Endothelial cell of umbilical vein (primary cell): ENCODE measurements at regions not wholly inside any gene's neighbourhood (a gene's known extent, or its start where the extent isn't known, plus 50 kb on each side); places are given as distances from the start of the nearest gene placed in this dataset.

Experiments used
- BruUV-seq: library from RNA; stranded (reverse); fragments of 400-500 nt; replicated peaks from 2 replicates; lab custom pipeline; 2021; lab: Mats Ljungman, UMichigan
- CTCF ChIA-PET: fragments of 300-600, 350-600 bp; sonication (Branson Sonifier 250); formaldehyde crosslinking; loops from one replicate; lab custom pipeline; 2021; ENCODE audit warnings: antibody characterized with exemption, inconsistent platforms; lab: Charles Lee
- POLR2A ChIA-PET: fragments of 300-600, 350-600 bp; sonication (Branson Sonifier 250); formaldehyde crosslinking; loops from one replicate; lab custom pipeline; 2021; ENCODE audit warnings: antibody characterized with exemption, inconsistent platforms; lab: Charles Lee
- DNase-seq: peaks from one replicate; pipeline ENCODE4 v3.0.0-alpha.2; 2011; ENCODE audit warnings: low read depth, low spot score
- FAIRE-seq: peaks from 2 replicates; lab custom pipeline; 2011; peaks lifted over from hg19 to GRCh38; lab: Jason Lieb, UNC
- H2AFZ ChIP-seq: 2 replicates; pipeline ENCODE4 v1.6.0; 2012; ENCODE audit warnings: low read depth, low read length, control low read depth, inconsistent platforms
- H3K27ac ChIP-seq: 2 replicates; pipeline ENCODE4 v1.5.1; 2011; ENCODE audit warnings: low read depth, mild to moderate bottlenecking, control low read depth, low read length, moderate library complexity; ENCODE audit not compliant: insufficient read depth
- H3K27me3 ChIP-seq, 2 experiments: 2 replicates each; pipeline versions ENCODE4 v1.6.0 to v1.6.1; 2011; ENCODE audit warnings: low read length in 2 of 2, mixed read lengths in 1 of 2; ENCODE audit not compliant: control insufficient read depth in 2 of 2, insufficient read depth in 2 of 2
- H3K36me3 ChIP-seq, 2 experiments: 2 replicates in 1 of 2; 3 replicates in 1 of 2; pipeline ENCODE4 v1.5.1; 2011; ENCODE audit warnings: low read length in 2 of 2, mild to moderate bottlenecking in 1 of 2, moderate library complexity in 1 of 2; ENCODE audit not compliant: control insufficient read depth in 2 of 2, insufficient read depth in 2 of 2; ENCODE audit errors: extremely low read depth in 1 of 2
- H3K4me1 ChIP-seq: 3 replicates; pipeline ENCODE4 v1.5.1; 2011; ENCODE audit warnings: mild to moderate bottlenecking, low read length; ENCODE audit not compliant: control insufficient read depth, insufficient read depth; ENCODE audit errors: extremely low read depth
- H3K4me2 ChIP-seq: 2 replicates; pipeline ENCODE4 v1.6.1; 2011; ENCODE audit warnings: low read length, control low read depth, mixed read lengths; ENCODE audit not compliant: insufficient read depth
- H3K4me3 ChIP-seq, 3 experiments: fragments of 200-600 bp in 1 of 3; sonication (generic), shearing (Covaris generic) in 1 of 3; replicated peaks in 1 of 3; 2 replicates each; pipeline ENCODE4 v1.5.1; 2011 to 2016; ENCODE audit warnings: control low read depth in 3 of 3, low read length in 3 of 3, mild to moderate bottlenecking in 2 of 3, inconsistent platforms in 1 of 3, low read depth in 1 of 3, moderate library complexity in 1 of 3; ENCODE audit not compliant: insufficient read depth in 1 of 3
- H3K79me2 ChIP-seq: 2 replicates; pipeline ENCODE4 v1.6.0; 2012; ENCODE audit warnings: low read length, inconsistent platforms; ENCODE audit not compliant: control insufficient read depth, insufficient read depth
- H3K9ac ChIP-seq: replicated peaks from 2 replicates; pipeline ENCODE3; 2011; ENCODE audit warnings: low read length, control low read depth; ENCODE audit not compliant: insufficient read depth; ENCODE audit errors: extremely low read depth
- H3K9me1 ChIP-seq: replicated peaks from 3 replicates; pipeline ENCODE4 v1.6.0; 2011; ENCODE audit warnings: mild to moderate bottlenecking, low read length; ENCODE audit not compliant: control insufficient read depth, insufficient read depth; ENCODE audit errors: extremely low read depth
- H3K9me3 ChIP-seq: replicated peaks from 2 replicates; pipeline ENCODE4 v1.5.1; 2012; ENCODE audit warnings: low read length, inconsistent platforms; ENCODE audit not compliant: control insufficient read depth, insufficient read depth
- H4K20me1 ChIP-seq: replicated peaks from 2 replicates; pipeline ENCODE3; 2011; ENCODE audit warnings: mild to moderate bottlenecking, low read length; ENCODE audit not compliant: control insufficient read depth, insufficient read depth; ENCODE audit errors: extremely low read depth
- EZH2 ChIP-seq: IDR thresholded peaks from 2 replicates; pipeline ENCODE4 v1.6.1; 2012; ENCODE audit warnings: borderline replicate concordance, low read depth, mild to moderate bottlenecking, moderate library complexity, low read length, inconsistent platforms; ENCODE audit not compliant: severe bottlenecking
- FOS ChIP-seq: IDR thresholded peaks from 2 replicates; pipeline ENCODE4 v1.6.1; 2011; ENCODE audit warnings: mild to moderate bottlenecking, low read length, moderate library complexity, borderline replicate concordance; ENCODE audit not compliant: insufficient read depth
- GATA2 ChIP-seq: IDR thresholded peaks from 2 replicates; pipeline ENCODE4 v1.7.0; 2011; ENCODE audit warnings: low read depth, mild to moderate bottlenecking, moderate library complexity, mixed read lengths, low read length; ENCODE audit not compliant: insufficient read length, insufficient read depth
- JUN ChIP-seq: IDR thresholded peaks from 2 replicates; pipeline ENCODE4 v1.6.1; 2011; ENCODE audit warnings: borderline replicate concordance, low read depth; ENCODE audit not compliant: insufficient read length, insufficient read depth
- MYC ChIP-seq: IDR thresholded peaks from one replicate; pipeline ENCODE4 v1.6.1; 2011; ENCODE audit warnings: mild to moderate bottlenecking, low read depth, low read length
- POLR2A ChIP-seq: IDR thresholded peaks from 2 replicates; pipeline ENCODE4 v1.6.1; 2012; ENCODE audit warnings: low read depth, mild to moderate bottlenecking, control low read depth, low read length
- POLR2AphosphoS5 ChIP-seq: IDR thresholded peaks from 2 replicates; pipeline ENCODE4 v1.6.1; 2012; ENCODE audit warnings: low read depth, mild to moderate bottlenecking, control low read depth, low read length, moderate library complexity; ENCODE audit not compliant: insufficient read depth
- dilution Hi-C: fragments of 300-500 bp; cut with MboI; formaldehyde crosslinking; loops from one replicate; pipeline ENCODE4 v1.15.0; 2019; ENCODE audit warnings: low sequenced_read_pairs; ENCODE audit not compliant: extremely low pct_ligation_motif_present
- intact Hi-C: fragments of 100-400 bp; cut with micrococcal nuclease; formaldehyde crosslinking; loops from one replicate; pipeline ENCODE4 v1.10.0; 2022
- TF ChIP-seq, protein P1 (sequence below), 2 donors: IDR thresholded peaks; 1 replicate in 1 of 2; 2 replicates in 1 of 2; pipeline ENCODE4 v1.5.1; 2011; ENCODE audit warnings: low read length in 2 of 2, mild to moderate bottlenecking in 2 of 2, moderate library complexity in 2 of 2, control low read depth in 1 of 2, inconsistent platforms in 1 of 2, low read depth in 1 of 2; ENCODE audit not compliant: insufficient read depth in 1 of 2; ENCODE audit errors: extremely low read depth in 1 of 2
- TF ChIP-seq, protein P2 (sequence below): IDR thresholded peaks from 2 replicates; pipeline ENCODE4 v1.6.1; 2011; ENCODE audit not compliant: insufficient read depth, insufficient read length

DNA sequence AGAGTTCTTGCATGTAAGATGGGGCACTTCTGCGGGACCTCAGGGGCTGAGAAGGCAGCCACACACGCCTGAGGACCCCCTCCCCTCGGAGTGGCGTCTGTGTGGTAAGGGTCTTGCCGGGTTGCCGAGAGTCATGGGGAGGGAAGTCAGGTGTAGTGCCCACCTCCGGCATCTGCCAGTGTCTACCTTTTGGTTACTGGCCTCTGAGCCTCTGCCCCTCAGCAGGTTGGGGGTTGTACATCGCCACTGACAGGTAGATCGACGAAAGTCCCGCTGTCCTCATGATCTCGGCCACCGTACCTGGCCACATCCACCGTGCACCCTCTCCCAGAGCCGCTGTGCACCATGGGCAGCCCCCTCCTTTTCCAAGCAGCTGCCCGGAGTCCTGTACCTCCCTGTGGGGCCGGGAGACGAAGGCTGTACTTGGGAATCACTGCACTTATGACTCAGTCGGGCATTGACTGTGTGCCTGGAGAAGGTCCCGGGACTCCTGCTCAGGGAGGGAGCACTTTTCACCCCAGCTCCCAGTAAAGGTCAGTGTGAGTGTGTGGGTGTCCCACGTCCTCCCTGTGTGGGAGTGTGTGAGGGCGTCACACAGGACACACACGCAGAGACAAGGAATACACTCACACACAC, 332.4 kb upstream of the MYT1L start:
- no TSS peak for BruUV-seq

More for the DNA sequence above, 332.4 kb upstream of the MYT1L start:
- H3K79me2 ChIP-seq, result no peaks in the 10 kb centered on the region
- intact Hi-C loops, result no loop called here
- no peak overlapping the region for H3K4me3 ChIP-seq
- no peak overlapping the region for H3K9ac ChIP-seq
- DNase-seq (no peak), FAIRE-seq (no peak)
- no peaks in the 10 kb centered on the region for H3K36me3 ChIP-seq
- ChIA-PET POLR2A (no interaction called here), CTCF (no interaction called here)
- H3K9me1 ChIP-seq, result no peaks in the 10 kb centered on the region
- no peaks in the 10 kb centered on the region for H4K20me1 ChIP-seq
- dilution Hi-C loops, result no loop called here
- H3K4me2 ChIP-seq, result no peak overlapping the region
- no peaks in the 10 kb centered on the region for H3K4me1 ChIP-seq
- no peak for TF ChIP-seq EZH2
- no peak for TF ChIP-seq POLR2AphosphoS5
- TF ChIP-seq, protein P1, sequence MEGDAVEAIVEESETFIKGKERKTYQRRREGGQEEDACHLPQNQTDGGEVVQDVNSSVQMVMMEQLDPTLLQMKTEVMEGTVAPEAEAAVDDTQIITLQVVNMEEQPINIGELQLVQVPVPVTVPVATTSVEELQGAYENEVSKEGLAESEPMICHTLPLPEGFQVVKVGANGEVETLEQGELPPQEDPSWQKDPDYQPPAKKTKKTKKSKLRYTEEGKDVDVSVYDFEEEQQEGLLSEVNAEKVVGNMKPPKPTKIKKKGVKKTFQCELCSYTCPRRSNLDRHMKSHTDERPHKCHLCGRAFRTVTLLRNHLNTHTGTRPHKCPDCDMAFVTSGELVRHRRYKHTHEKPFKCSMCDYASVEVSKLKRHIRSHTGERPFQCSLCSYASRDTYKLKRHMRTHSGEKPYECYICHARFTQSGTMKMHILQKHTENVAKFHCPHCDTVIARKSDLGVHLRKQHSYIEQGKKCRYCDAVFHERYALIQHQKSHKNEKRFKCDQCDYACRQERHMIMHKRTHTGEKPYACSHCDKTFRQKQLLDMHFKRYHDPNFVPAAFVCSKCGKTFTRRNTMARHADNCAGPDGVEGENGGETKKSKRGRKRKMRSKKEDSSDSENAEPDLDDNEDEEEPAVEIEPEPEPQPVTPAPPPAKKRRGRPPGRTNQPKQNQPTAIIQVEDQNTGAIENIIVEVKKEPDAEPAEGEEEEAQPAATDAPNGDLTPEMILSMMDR (IDR thresholded peaks at IDR 0.05; ENCODE audit: extremely low read depth in 1 of 2, insufficient read depth in 1 of 2, low read depth in 1 of 2, low read length in 2 of 2), result no peak
- no peak for TF ChIP-seq GATA2
- TF ChIP-seq POLR2A, result no peak
- no peak for TF ChIP-seq FOS
- no peak for TF ChIP-seq JUN
- TF ChIP-seq, protein P2, sequence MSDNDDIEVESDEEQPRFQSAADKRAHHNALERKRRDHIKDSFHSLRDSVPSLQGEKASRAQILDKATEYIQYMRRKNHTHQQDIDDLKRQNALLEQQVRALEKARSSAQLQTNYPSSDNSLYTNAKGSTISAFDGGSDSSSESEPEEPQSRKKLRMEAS, result no peak
- no peak for TF ChIP-seq MYC
- no peaks in the 10 kb centered on the region for H3K27me3 ChIP-seq
- no peak overlapping the region for H2AFZ ChIP-seq
- no peak overlapping the region for H3K27ac ChIP-seq
- peaks cover 2% of the 10 kb centered on the region for H3K9me3 ChIP-seq
